HCT116 (cell line): ENCODE measurements at regions not wholly inside any gene's neighbourhood (a gene's known extent, or its start where the extent isn't known, plus 50 kb on each side); places are given as distances from the start of the nearest gene placed in this dataset.

ENCODE experiments used
- ATAC-seq: fragments of 200-7000 bp; cut with Tn5 transposase; 2 replicates; pipeline ENCODE4 v1.9.1; 2020; ENCODE audit warnings: mild to moderate bottlenecking, moderate library complexity
- BruUV-seq: library from RNA; stranded (reverse); fragments of 400-500 nt; replicated peaks from 2 replicates; lab custom pipeline; 2021; lab: Mats Ljungman, UMichigan
- CTCF ChIA-PET: fragments of 300-600 bp; sonication (Branson Sonifier 250); formaldehyde crosslinking; loops from one replicate; lab custom pipeline; 2021; ENCODE audit warnings: antibody characterized with exemption; lab: Charles Lee
- POLR2A ChIA-PET: fragments of 300-600, 350-600 bp; sonication (Branson Sonifier 250); formaldehyde crosslinking; loops from one replicate; lab custom pipeline; 2021; ENCODE audit warnings: antibody characterized with exemption; lab: Charles Lee
- RAD21 ChIA-PET, 2 experiments: fragments of 300-600 bp; sonication (Branson Sonifier 250); formaldehyde crosslinking; loops; one replicate each; lab custom pipeline; 2023; ENCODE audit warnings: low total read pairs in 2 of 2; ENCODE audit not compliant: uncharacterized antibody in 2 of 2, unreplicated experiment in 2 of 2, low non-redundant PET in 1 of 2; lab: Charles Lee
- DNase-seq: peaks from one replicate; pipeline ENCODE4 v3.0.0-alpha.2; 2010; ENCODE audit warnings: low read depth, low spot score
- H2AFZ ChIP-seq: fragments of 200-600 bp; shearing (Covaris generic), sonication (generic); 2 replicates; pipeline ENCODE4 v1.6.1; 2017; ENCODE audit warnings: low read depth, mixed run types, mixed read lengths, antibody characterized with exemption, low read length; ENCODE audit not compliant: poor library complexity, severe bottlenecking
- H3K27ac ChIP-seq: 2 replicates; pipeline ENCODE4 v1.5.1; 2012; ENCODE audit warnings: low read depth, low read length
- H3K27me3 ChIP-seq: fragments of 200-600 bp; sonication (generic); 2 replicates; pipeline ENCODE4 v1.6.1; 2016; ENCODE audit warnings: mixed run types, low read length, mixed read lengths; ENCODE audit not compliant: insufficient read depth
- H3K36me3 ChIP-seq, 2 experiments: fragments of 200-500 bp in 1 of 2; fragments of 200-600 bp in 1 of 2; sonication (Bioruptor generic) in 1 of 2; sonication (generic) in 1 of 2; 2 replicates each; pipeline versions ENCODE4 v1.5.1 to v1.6.1; 2014 to 2016; ENCODE audit warnings: low read length in 2 of 2, inconsistent platforms in 1 of 2, mixed read lengths in 1 of 2, mixed run types in 1 of 2; ENCODE audit not compliant: insufficient read depth in 2 of 2, control insufficient read depth in 1 of 2
- H3K4me1 ChIP-seq, 2 experiments: fragments of 200-600 bp in 1 of 2; sonication (generic) in 1 of 2; 2 replicates each; pipeline versions ENCODE4 v1.5.1 to v1.6.1; 2012 to 2017; ENCODE audit warnings: low read length in 2 of 2, inconsistent platforms in 1 of 2, mild to moderate bottlenecking in 1 of 2, mixed read lengths in 1 of 2, mixed run types in 1 of 2, moderate library complexity in 1 of 2; ENCODE audit not compliant: insufficient read depth in 2 of 2, control insufficient read depth in 1 of 2
- H3K4me2 ChIP-seq: fragments of 200-600 bp; sonication (generic); 2 replicates; pipeline ENCODE4 v1.6.1; 2017; ENCODE audit warnings: mixed run types, low read length, mixed read lengths
- H3K4me3 ChIP-seq, 2 experiments: fragments of 200-600 bp in 1 of 2; sonication (generic) in 1 of 2; replicated peaks in 1 of 2; 2 replicates each; pipeline ENCODE4 v1.5.1; 2011 to 2016; ENCODE audit warnings: low read length in 2 of 2, control low read depth in 1 of 2, low read depth in 1 of 2, mild to moderate bottlenecking in 1 of 2, mixed read lengths in 1 of 2, mixed run types in 1 of 2
- H3K79me2 ChIP-seq: fragments of 200-600 bp; sonication (generic); 2 replicates; pipeline ENCODE4 v1.6.1; 2017; ENCODE audit warnings: mild to moderate bottlenecking, mixed run types, low read length, moderate library complexity, mixed read lengths; ENCODE audit not compliant: insufficient read depth
- H3K9ac ChIP-seq: fragments of 200-600 bp; sonication (generic); 2 replicates; pipeline ENCODE4 v1.6.1; 2016; ENCODE audit warnings: low read length, mixed read lengths
- H3K9me2 ChIP-seq: fragments of 200-600 bp; sonication (generic), shearing (Covaris generic); 2 replicates; pipeline ENCODE4 v1.6.1; 2017; ENCODE audit warnings: mixed run types, mild to moderate bottlenecking, moderate library complexity; ENCODE audit not compliant: insufficient read depth
- H3K9me3 ChIP-seq, 2 experiments: fragments of 200-500 bp in 1 of 2; fragments of 200-600 bp in 1 of 2; sonication (Bioruptor generic) in 1 of 2; sonication (generic) in 1 of 2; 2 replicates each; pipeline ENCODE4 v1.6.1; 2014 to 2017; ENCODE audit warnings: low read length in 2 of 2, mixed read lengths in 2 of 2, inconsistent platforms in 1 of 2, low read depth in 1 of 2, mild to moderate bottlenecking in 1 of 2, mixed run types in 1 of 2, moderate library complexity in 1 of 2; ENCODE audit not compliant: control insufficient read depth in 1 of 2, insufficient read depth in 1 of 2
- H4K20me1 ChIP-seq: fragments of 200-600 bp; sonication (generic), shearing (Covaris generic); 2 replicates; pipeline ENCODE4 v1.6.1; 2017; ENCODE audit warnings: mixed run types, mild to moderate bottlenecking, moderate library complexity; ENCODE audit not compliant: insufficient read depth
- ATF3 ChIP-seq: IDR thresholded peaks from 2 replicates; pipeline ENCODE4 v1.6.1; 2012
- CEBPB ChIP-seq: IDR thresholded peaks from 2 replicates; pipeline ENCODE4 v1.6.1; 2012; ENCODE audit warnings: low read depth
- EGR1 ChIP-seq: IDR thresholded peaks from 2 replicates; pipeline ENCODE4 v1.6.1; 2012; ENCODE audit warnings: low read depth
- EZH2 ChIP-seq: fragments of 200-600 bp; sonication (generic); IDR thresholded peaks from 2 replicates; pipeline ENCODE4 v1.6.1; 2017; ENCODE audit warnings: antibody characterized with exemption, mixed run types
- EZH2phosphoT487 ChIP-seq: fragments of 200-600 bp; IDR thresholded peaks from 2 replicates; pipeline ENCODE4 v1.6.1; 2018; ENCODE audit warnings: antibody characterized with exemption, borderline replicate concordance
- JUND ChIP-seq: IDR thresholded peaks from 2 replicates; pipeline ENCODE4 v1.6.1; 2012
- MAX ChIP-seq: IDR thresholded peaks from 2 replicates; pipeline ENCODE4 v1.6.1; 2012
- POLR2A ChIP-seq: IDR thresholded peaks from 2 replicates; pipeline ENCODE4 v1.7.0; 2011; ENCODE audit warnings: borderline replicate concordance; ENCODE audit not compliant: insufficient read depth, insufficient read length; ENCODE audit errors: extremely low read depth
- POLR2AphosphoS5 ChIP-seq: IDR thresholded peaks from 2 replicates; pipeline ENCODE4 v1.6.1; 2011; ENCODE audit warnings: mild to moderate bottlenecking, low read depth, low read length, moderate library complexity
- RAD21 ChIP-seq: IDR thresholded peaks from 2 replicates; pipeline ENCODE4 v1.6.1; 2012; ENCODE audit warnings: low read depth, mild to moderate bottlenecking
- REST ChIP-seq: IDR thresholded peaks from 2 replicates; pipeline ENCODE4 v1.6.1; 2012; ENCODE audit warnings: low read depth
- SP1 ChIP-seq: IDR thresholded peaks from 2 replicates; pipeline ENCODE4 v1.6.1; 2012; ENCODE audit warnings: low read depth
- TCF7L2 ChIP-seq: IDR thresholded peaks from 2 replicates; pipeline ENCODE4 v1.7.0; 2011; ENCODE audit warnings: borderline replicate concordance, inconsistent platforms; ENCODE audit not compliant: insufficient read depth, insufficient read length; ENCODE audit errors: extremely low read depth
- intact Hi-C: fragments of 100-400 bp; cut with micrococcal nuclease; formaldehyde crosslinking; loops from 2 replicates; pipeline ENCODE4 v1.10.0; 2022

DNA sequence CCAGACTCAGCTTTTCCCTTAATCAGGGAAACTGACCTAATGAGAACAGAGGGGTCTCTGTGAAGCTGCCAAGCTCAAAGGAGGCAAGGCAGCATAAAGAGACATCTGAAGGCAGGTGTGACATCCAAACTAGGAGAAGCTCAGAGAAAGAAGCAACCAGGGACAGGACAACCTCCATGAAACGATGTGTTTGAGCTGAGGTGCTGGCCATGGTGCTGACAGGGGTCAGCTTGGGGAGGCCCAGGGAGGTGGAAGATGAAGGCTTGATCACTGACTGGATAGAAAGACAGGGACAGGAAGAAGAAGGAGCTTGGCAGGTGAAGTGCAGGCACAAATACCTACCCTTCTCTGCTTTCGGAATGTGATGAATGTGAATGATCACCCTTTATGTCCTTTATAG lies 179.5 kb upstream of the NSMCE3 start:
- no peak for TF ChIP-seq TCF7L2
- TF ChIP-seq REST, result peak; percentile 68
- CTCF ChIA-PET, result interaction anchor here (1.1 kb wide), 1 partner anchor 13 kb away, joined by 3 read pairs; no protein-coding TSS in a partner anchor
- Histone ChIP-seq H3K4me1 (peaks cover 21 to 27% of the 10 kb centered on the region in 2 experiments; a peak in 3 of 4 replicates), H3K9me2 (no peaks in the 10 kb centered on the region), H3K27me3 (peaks cover 18% of the 10 kb centered on the region), H3K4me2 (no peak overlapping the region), H2AFZ (no peak overlapping the region), H3K79me2 (no peaks in the 10 kb centered on the region), H3K9ac (no peak overlapping the region), H3K36me3 (no peaks in the 10 kb centered on the region), H4K20me1 (no peaks in the 10 kb centered on the region), H3K27ac (no peak overlapping the region), H3K9me3 (no peaks in the 10 kb centered on the region), H3K4me3 (no peak overlapping the region)
- POLR2A ChIA-PET, result no interaction called here
- no TSS peak for BruUV-seq
- ATAC-seq, result no peak
- RAD21 ChIA-PET, result no interaction called here
- DNase-seq, result no peak
- intact Hi-C loops, result no loop called here

DNA sequence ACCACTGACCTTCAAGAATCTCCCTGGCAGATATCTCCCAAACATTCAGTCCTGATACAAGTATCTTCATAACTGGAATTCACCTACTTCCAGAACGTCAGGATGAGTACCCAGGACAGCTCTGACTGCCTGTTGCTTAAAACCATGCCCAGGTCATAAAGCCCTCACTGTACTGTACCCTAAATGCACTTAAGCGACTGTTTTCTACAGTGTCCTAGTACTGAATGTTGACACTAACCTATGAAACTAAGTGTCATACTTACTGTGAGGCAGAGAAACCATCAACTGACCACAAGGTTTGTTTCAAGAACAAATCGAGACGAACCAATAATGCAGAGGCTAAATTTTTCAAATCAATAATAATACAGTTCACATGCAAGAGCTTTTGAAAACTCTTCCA lies 178.7 kb upstream of the NSMCE3 start:
- Histone ChIP-seq H3K27me3 (peaks cover 19% of the 10 kb centered on the region), H4K20me1 (no peaks in the 10 kb centered on the region), H3K27ac (no peak overlapping the region), H3K36me3 (no peaks in the 10 kb centered on the region), H3K9me3 (no peaks in the 10 kb centered on the region), H3K9me2 (no peaks in the 10 kb centered on the region), H3K79me2 (no peaks in the 10 kb centered on the region), H3K4me2 (no peak overlapping the region), H3K4me1 (peaks cover 14 to 19% of the 10 kb centered on the region in 2 experiments; a peak in 3 of 4 replicates), H3K9ac (no peak overlapping the region), H2AFZ (no peak overlapping the region), H3K4me3 (no peak overlapping the region)
- no TSS peak for BruUV-seq
- intact Hi-C loops, result no loop called here
- RAD21 ChIA-PET, result no interaction called here
- DNase-seq (no peak), ATAC-seq (no peak)
- CTCF ChIA-PET, result interaction anchor here (1.1 kb wide), 1 partner anchor 12 kb away, joined by 3 read pairs; no protein-coding TSS in a partner anchor
- TF ChIP-seq CEBPB (no peak), SP1 (no peak), RAD21 (no peak), JUND (no peak), POLR2A (no peak), POLR2AphosphoS5 (no peak), ATF3 (no peak), EGR1 (no peak), EZH2phosphoT487 (no peak), EZH2 (no peak), MAX (no peak)
- POLR2A ChIA-PET, result no interaction called here
